CD4-positive, CD25-positive, alpha-beta regulatory T cell (primary cell): ENCODE measurements at regions not wholly inside any gene's neighbourhood (a gene's known extent, or its start where the extent isn't known, plus 50 kb on each side); places are given as distances from the start of the nearest gene placed in this dataset.

Source experiments
- ATAC-seq, 2 donors: fragments of 150-1000 bp; cut with Tn5 transposase; one replicate each; pipeline ENCODE4 v1.10.0; 2021; ENCODE audit warnings: low read depth in 2 of 2, moderate number of reproducible peaks in 2 of 2, moderate library complexity in 1 of 2
- DNase-seq, 3 donors: peaks; one replicate each; pipeline versions ENCODE4 v3.0.0 to v3.0.0-alpha.2; 2012 to 2022; ENCODE audit warnings: mixed read lengths in 1 of 3
- H3K27ac ChIP-seq: one replicate; pipeline ENCODE4 v1.7.0; 2013; ENCODE audit warnings: mild to moderate bottlenecking, low read length; ENCODE audit not compliant: insufficient read depth, poor library complexity, severe bottlenecking
- H3K27me3 ChIP-seq: one replicate; pipeline ENCODE4 v1.7.0; 2013; ENCODE audit warnings: low read length; ENCODE audit not compliant: control insufficient read depth, insufficient read depth
- H3K36me3 ChIP-seq: one replicate; pipeline ENCODE4 v1.7.0; 2013; ENCODE audit warnings: mild to moderate bottlenecking, low read length, moderate library complexity; ENCODE audit not compliant: control insufficient read depth, insufficient read depth
- H3K4me1 ChIP-seq: 2 replicates; pipeline ENCODE4 v1.7.0; 2013; ENCODE audit warnings: mild to moderate bottlenecking, low read length; ENCODE audit not compliant: insufficient read depth, control insufficient read depth, poor library complexity, severe bottlenecking
- H3K4me3 ChIP-seq: one replicate; pipeline ENCODE4 v1.7.0; 2013; ENCODE audit warnings: low read depth, mild to moderate bottlenecking, low read length, moderate library complexity
- H3K9me3 ChIP-seq, 2 experiments: 1 replicate in 1 of 2; 2 replicates in 1 of 2; pipeline ENCODE4 v1.7.0; 2013; ENCODE audit warnings: low read length in 2 of 2, mild to moderate bottlenecking in 1 of 2, moderate library complexity in 1 of 2; ENCODE audit not compliant: control insufficient read depth in 2 of 2
- H3K27ac Mint-ChIP-seq, 3 donors: one replicate each; pipeline ENCODE4 v1.8.0; 2020 to 2022; ENCODE audit warnings: mild to moderate bottlenecking in 3 of 3, mixed read lengths in 3 of 3, moderate library complexity in 2 of 3
- H3K27me3 Mint-ChIP-seq: one replicate; pipeline ENCODE4 v1.8.0; 2022; ENCODE audit warnings: mild to moderate bottlenecking, mixed read lengths
- H3K36me3 Mint-ChIP-seq: one replicate; pipeline ENCODE4 v1.8.0; 2020; ENCODE audit warnings: mixed read lengths
- H3K4me1 Mint-ChIP-seq, 4 donors: one replicate each; pipeline ENCODE4 v1.8.0; 2020 to 2022; ENCODE audit warnings: mixed read lengths in 4 of 4, mild to moderate bottlenecking in 1 of 4
- H3K4me3 Mint-ChIP-seq, 4 donors: one replicate each; pipeline ENCODE4 v1.8.0; 2020 to 2022; ENCODE audit warnings: mild to moderate bottlenecking in 4 of 4, mixed read lengths in 4 of 4, moderate library complexity in 3 of 4
- H3K9me3 Mint-ChIP-seq, 7 donors: one replicate each; pipeline ENCODE4 v1.8.0; 2020 to 2022; ENCODE audit warnings: mixed read lengths in 7 of 7, mild to moderate bottlenecking in 3 of 7, moderate library complexity in 2 of 7

DNA sequence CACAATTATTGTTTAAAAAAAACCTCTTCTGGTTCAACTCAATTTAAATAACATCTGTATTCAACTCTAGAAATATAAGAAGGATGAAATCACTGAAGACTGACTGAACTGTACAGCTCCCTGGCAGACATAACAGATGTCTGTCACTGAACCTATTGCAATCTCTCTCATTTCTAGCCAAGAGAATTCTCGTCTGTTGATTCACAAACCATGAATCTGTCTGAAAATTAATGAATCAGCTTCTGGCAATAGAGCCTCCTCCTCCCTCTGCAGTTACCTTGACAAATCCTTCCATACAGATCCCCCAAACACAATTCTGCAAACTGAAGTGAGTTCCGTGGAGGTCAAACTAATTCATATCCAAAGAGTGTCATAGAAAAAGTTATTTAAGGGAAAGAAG, 561.4 kb downstream of the PYDC2 start:
- Mint-ChIP-seq H3K4me3 (no peak overlapping the region), H3K36me3 (no peaks in the 10 kb centered on the region), H3K27me3 (no peaks in the 10 kb centered on the region), H3K4me1 (no peaks in the 10 kb centered on the region), H3K27ac (no peak overlapping the region), H3K9me3 (peaks cover 0 to 9% (median 4%) of the 10 kb centered on the region in 7 donors)
- no peak overlapping the region for H3K4me3 ChIP-seq
- peaks cover 0 to 2% of the 10 kb centered on the region in 2 experiments for H3K9me3 ChIP-seq
- no peak for ATAC-seq
- no peak overlapping the region for H3K27ac ChIP-seq
- no peaks in the 10 kb centered on the region for H3K4me1 ChIP-seq
- H3K27me3 ChIP-seq, result no peaks in the 10 kb centered on the region
- H3K36me3 ChIP-seq, result no peaks in the 10 kb centered on the region
- no peak for DNase-seq

DNA sequence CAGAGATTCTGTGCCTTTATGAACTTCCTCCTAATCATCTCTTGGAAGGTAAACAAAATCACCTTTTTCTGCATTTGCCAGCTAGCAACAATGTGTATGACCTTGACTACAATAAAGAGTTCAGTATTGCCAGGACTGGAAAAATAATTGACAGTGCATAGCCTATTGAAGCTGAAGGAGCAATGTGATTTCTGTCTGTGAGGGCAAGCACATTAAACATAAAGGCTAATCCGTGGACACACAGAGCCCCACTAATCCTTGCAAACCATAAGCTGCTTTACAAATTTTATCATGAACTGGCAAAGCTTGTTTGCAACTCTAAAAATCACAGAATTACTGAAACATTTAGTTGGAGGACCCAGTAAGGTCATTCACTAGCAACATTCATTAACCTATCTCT, 563.8 kb downstream of the PYDC2 start:
- no peak for ATAC-seq
- DNase-seq, result no peak
- Mint-ChIP-seq H3K27ac (no peak overlapping the region), H3K4me3 (no peak overlapping the region), H3K36me3 (no peaks in the 10 kb centered on the region), H3K4me1 (no peaks in the 10 kb centered on the region), H3K9me3 (peaks cover 0 to 9% (median 3%) of the 10 kb centered on the region in 7 donors), H3K27me3 (no peaks in the 10 kb centered on the region)
- H3K36me3 ChIP-seq, result no peaks in the 10 kb centered on the region
- no peaks in the 10 kb centered on the region for H3K27me3 ChIP-seq
- no peak overlapping the region for H3K27ac ChIP-seq
- no peaks in the 10 kb centered on the region for H3K9me3 ChIP-seq
- H3K4me3 ChIP-seq, result no peak overlapping the region
- no peaks in the 10 kb centered on the region for H3K4me1 ChIP-seq

DNA sequence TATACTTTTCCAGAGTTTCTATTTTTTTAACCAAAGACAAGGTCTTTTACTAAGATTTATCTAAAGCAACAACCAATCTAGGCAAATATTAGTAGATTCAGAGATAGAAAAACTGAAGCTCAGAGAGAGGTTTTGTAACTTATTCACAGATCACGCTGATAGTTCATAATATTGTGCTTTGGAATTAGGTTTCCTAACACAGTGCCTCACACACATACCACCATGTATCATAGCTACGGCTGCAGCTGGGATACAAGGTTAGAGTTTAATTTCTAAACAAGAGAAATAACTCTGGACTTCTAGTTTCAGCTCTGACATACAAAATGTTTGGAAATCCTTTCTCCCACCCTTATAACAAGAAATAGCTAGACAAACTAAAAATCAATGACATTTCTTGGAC, 565.7 kb downstream of the PYDC2 start:
- DNase-seq (no peak), ATAC-seq (no peak)
- H3K27me3 ChIP-seq, result no peaks in the 10 kb centered on the region
- no peak overlapping the region for H3K4me3 Mint-ChIP-seq
- H3K27me3 Mint-ChIP-seq, result no peaks in the 10 kb centered on the region
- H3K9me3 Mint-ChIP-seq, result peaks cover 0 to 9% (median 2%) of the 10 kb centered on the region in 7 donors
- no peaks in the 10 kb centered on the region for H3K36me3 Mint-ChIP-seq
- H3K36me3 ChIP-seq, result no peaks in the 10 kb centered on the region
- H3K4me1 Mint-ChIP-seq, result no peaks in the 10 kb centered on the region
- no peak overlapping the region for H3K27ac ChIP-seq
- no peak overlapping the region for H3K27ac Mint-ChIP-seq
- no peak overlapping the region for H3K4me3 ChIP-seq
- no peaks in the 10 kb centered on the region for H3K4me1 ChIP-seq
- no peaks in the 10 kb centered on the region for H3K9me3 ChIP-seq

DNA sequence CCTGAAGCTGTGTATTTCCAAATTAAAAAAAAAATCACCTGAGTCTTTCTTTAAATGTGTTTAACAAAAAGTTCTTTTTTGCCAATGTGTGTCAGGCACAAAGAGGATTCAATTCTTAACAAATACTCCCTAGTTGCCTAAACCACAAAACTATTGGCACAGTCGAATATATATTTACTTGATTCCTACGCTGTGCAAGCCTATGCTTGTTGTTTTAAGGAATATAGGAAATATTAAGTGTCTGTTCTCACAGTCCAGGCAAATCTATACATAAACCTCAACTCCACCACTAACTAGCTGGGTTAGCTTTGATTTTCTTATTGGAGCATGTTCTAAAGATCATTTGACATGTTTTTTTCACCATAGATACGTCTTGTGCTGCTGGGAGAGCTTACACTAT, 571.0 kb downstream of the PYDC2 start:
- Mint-ChIP-seq H3K9me3 (peaks cover 0 to 14% (median 5%) of the 10 kb centered on the region in 7 donors), H3K27ac (no peak overlapping the region), H3K27me3 (no peaks in the 10 kb centered on the region), H3K4me1 (no peaks in the 10 kb centered on the region), H3K4me3 (no peak overlapping the region), H3K36me3 (no peaks in the 10 kb centered on the region)
- DNase-seq (no peak), ATAC-seq (no peak)
- Histone ChIP-seq H3K36me3 (no peaks in the 10 kb centered on the region), H3K9me3 (no peaks in the 10 kb centered on the region), H3K4me1 (no peaks in the 10 kb centered on the region), H3K27me3 (no peaks in the 10 kb centered on the region), H3K27ac (no peak overlapping the region), H3K4me3 (no peak overlapping the region)

DNA sequence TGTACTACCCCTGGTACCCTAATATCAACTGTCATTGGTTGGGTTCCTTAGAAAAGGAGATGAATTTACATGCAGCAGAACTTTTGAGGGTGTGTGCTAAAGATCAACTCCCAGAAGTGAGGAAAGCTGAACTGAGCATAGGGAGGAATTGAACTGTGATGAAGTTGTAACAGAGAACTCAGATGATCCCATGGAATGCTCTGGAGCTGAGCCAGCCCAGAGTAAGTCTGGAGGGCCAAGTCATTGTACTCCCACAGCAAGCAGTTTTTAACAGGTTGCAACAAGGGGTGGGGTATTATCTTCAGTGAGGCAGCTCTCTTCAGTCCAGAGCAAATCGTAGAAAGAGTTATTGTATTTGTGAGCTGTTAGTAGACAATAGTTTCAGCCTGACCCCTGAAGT, 572.3 kb downstream of the PYDC2 start:
- Mint-ChIP-seq H3K36me3 (no peaks in the 10 kb centered on the region), H3K4me3 (peak overlapping the region in 1 of 4 donors; percentile 55)

DNA sequence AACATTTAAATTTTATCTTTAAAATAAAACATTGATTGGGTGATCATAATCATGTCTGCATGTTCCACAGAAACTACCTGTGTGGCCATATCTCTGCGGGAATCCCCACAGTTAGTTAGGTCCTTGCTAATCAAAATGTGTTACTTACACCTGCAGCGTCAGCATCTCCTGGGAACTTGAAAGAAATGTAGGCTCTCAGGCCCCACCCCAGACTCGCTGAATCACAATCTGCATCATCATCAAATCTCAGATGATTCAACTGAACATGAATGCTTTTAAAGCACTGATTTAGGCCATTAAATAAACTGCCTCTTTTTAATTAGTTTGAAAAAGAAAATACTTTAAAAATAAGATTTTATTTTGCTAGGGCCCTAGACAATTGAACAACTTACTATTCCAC, 577.8 kb downstream of the PYDC2 start:
- Histone ChIP-seq H3K27me3 (no peaks in the 10 kb centered on the region), H3K9me3 (no peaks in the 10 kb centered on the region), H3K4me1 (no peaks in the 10 kb centered on the region), H3K27ac (no peak overlapping the region), H3K36me3 (no peaks in the 10 kb centered on the region), H3K4me3 (no peak overlapping the region)
- H3K27ac Mint-ChIP-seq, result no peak overlapping the region
- ATAC-seq, result no peak
- no peaks in the 10 kb centered on the region for H3K36me3 Mint-ChIP-seq
- H3K4me3 Mint-ChIP-seq, result no peak overlapping the region
- no peak for DNase-seq
- no peaks in the 10 kb centered on the region for H3K4me1 Mint-ChIP-seq
- peaks cover 0 to 9% (median 3%) of the 10 kb centered on the region in 7 donors for H3K9me3 Mint-ChIP-seq
- H3K27me3 Mint-ChIP-seq, result no peaks in the 10 kb centered on the region

More for the DNA sequence above, 572.3 kb downstream of the PYDC2 start:
- no peaks in the 10 kb centered on the region for H3K27me3 Mint-ChIP-seq
- peaks cover 3 to 13% (median 6%) of the 10 kb centered on the region in 7 donors for H3K9me3 Mint-ChIP-seq
- no peaks in the 10 kb centered on the region for H3K4me1 ChIP-seq
- no peak overlapping the region for H3K4me3 ChIP-seq
- ATAC-seq (no peak), DNase-seq (no peak)
- no peak overlapping the region for H3K27ac ChIP-seq
- H3K9me3 ChIP-seq, result no peaks in the 10 kb centered on the region
- no peak overlapping the region for H3K27ac Mint-ChIP-seq
- H3K27me3 ChIP-seq, result no peaks in the 10 kb centered on the region
- H3K4me1 Mint-ChIP-seq, result no peaks in the 10 kb centered on the region
- H3K36me3 ChIP-seq, result no peaks in the 10 kb centered on the region

DNA sequence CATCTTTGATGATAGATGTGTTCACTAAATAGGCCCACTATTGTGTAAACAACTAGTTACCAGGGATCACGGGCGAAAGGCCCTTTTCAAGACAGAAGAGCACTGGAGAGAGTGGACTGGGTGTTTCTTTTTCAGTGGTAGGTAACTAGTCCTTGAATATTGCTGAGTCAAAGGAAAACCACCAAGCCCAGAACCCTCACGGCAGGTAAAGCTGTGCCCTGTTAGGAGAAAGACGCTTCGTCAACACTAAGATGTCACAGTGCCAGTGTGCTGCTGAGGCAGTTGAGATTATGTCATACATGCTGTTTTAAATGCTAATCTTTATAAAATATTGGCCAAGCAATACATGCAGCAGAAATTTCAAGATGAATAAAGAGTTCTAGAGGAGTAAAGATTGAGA, 578.6 kb downstream of the PYDC2 start:
- H3K4me3 Mint-ChIP-seq, result no peak overlapping the region
- H3K4me1 Mint-ChIP-seq, result no peaks in the 10 kb centered on the region
- no peaks in the 10 kb centered on the region for H3K36me3 Mint-ChIP-seq
- no peak overlapping the region for H3K4me3 ChIP-seq
- no peaks in the 10 kb centered on the region for H3K4me1 ChIP-seq
- H3K9me3 ChIP-seq, result no peaks in the 10 kb centered on the region
- no peak for ATAC-seq
- no peaks in the 10 kb centered on the region for H3K27me3 ChIP-seq
- no peaks in the 10 kb centered on the region for H3K27me3 Mint-ChIP-seq
- no peaks in the 10 kb centered on the region for H3K36me3 ChIP-seq
- no peak overlapping the region for H3K27ac ChIP-seq
- H3K27ac Mint-ChIP-seq, result no peak overlapping the region
- peaks cover 0 to 10% (median 3%) of the 10 kb centered on the region in 7 donors for H3K9me3 Mint-ChIP-seq
- no peak for DNase-seq

DNA sequence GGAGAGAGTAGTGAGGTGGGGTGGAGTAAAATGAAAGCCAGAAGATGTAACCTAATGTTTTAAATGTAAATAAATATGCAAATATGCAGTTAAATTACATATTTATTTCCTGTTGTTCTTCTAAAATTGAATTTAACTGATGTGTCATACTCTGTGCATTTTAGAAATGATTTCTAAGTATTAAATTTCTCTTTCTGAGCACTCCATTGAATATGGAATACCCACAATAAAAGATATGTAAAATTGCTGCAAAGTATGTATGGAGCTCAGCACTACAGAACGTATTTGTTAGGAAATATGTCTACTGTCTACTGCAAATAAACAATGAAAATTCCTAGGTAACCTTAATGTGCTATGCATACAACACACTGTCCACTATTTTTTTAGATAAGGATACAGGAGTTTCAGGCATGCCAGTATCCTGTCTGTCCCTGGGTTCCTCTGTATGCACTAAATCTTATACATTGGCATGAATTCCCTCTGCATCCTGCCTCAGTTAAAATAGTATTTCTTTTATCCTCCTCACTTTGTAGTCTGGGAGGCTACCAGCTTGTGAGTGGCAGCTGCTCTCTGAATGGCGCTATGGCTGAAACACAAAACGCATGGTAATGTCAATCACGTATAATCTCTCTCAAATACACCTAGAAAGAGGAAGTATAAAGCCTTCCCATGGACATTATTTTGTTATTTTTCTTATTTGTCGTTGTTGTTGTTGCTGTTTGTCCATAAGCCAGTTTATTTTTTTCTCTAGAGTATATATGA, 579.5 kb downstream of the PYDC2 start:
- no peak for ATAC-seq
- H3K4me1 Mint-ChIP-seq, result no peaks in the 10 kb centered on the region

More for the DNA sequence above, 579.5 kb downstream of the PYDC2 start:
- Histone ChIP-seq H3K4me1 (no peaks in the 10 kb centered on the region), H3K27ac (no peak overlapping the region), H3K4me3 (no peak overlapping the region), H3K9me3 (no peaks in the 10 kb centered on the region), H3K36me3 (no peaks in the 10 kb centered on the region), H3K27me3 (no peaks in the 10 kb centered on the region)
- no peak overlapping the region for H3K27ac Mint-ChIP-seq
- H3K27me3 Mint-ChIP-seq, result no peaks in the 10 kb centered on the region
- H3K4me3 Mint-ChIP-seq, result no peak overlapping the region
- DNase-seq, result no peak
- H3K9me3 Mint-ChIP-seq, result peaks cover 0 to 14% (median 3%) of the 10 kb centered on the region in 7 donors
- H3K36me3 Mint-ChIP-seq, result no peaks in the 10 kb centered on the region
